ENCODE measurements at regions not wholly inside any gene's neighbourhood (a gene's known extent, or its start where the extent isn't known, plus 50 kb on each side); places are given as distances from the start of the nearest gene placed in this dataset.

DNA sequence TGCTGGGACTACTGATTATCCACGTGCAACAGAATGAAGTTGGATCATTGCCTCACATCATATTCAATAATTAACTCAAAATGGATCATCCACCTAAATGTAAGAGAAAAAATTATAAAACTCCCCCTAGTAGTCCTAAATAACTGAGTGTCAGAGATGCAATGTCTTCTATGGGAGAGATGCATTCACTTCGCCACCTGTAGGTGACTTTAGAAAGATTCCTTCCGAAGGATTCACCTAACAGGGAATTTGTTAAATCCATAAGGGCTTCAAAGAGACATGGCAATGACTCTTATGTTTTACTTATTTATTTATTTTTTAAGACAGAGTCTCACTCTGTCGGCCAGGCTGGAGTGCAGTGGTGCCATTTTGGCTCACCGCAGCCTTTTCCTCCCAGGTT, 526.0 kb downstream of the MTRR start (continued):
- TF ChIP-seq GABPA (IDR thresholded peaks at IDR 0.05; ENCODE audit: borderline replicate concordance, insufficient read depth, low read length) (no peak), EZH2 (IDR thresholded peaks at IDR 0.05; ENCODE audit: low read depth, low read length, severe bottlenecking) (no peak), KDM5A (IDR thresholded peaks at IDR 0.05; ENCODE audit: low read length) (no peak), SP4 (IDR thresholded peaks at IDR 0.05; ENCODE audit: low read length) (no peak), ZNF274 (IDR thresholded peaks at IDR 0.05; ENCODE audit: borderline replicate concordance, extremely low read depth, low read length) (no peak), BRCA1 (IDR thresholded peaks at IDR 0.05; ENCODE audit: low read depth, low read length) (no peak), POLR2AphosphoS5 (IDR thresholded peaks at IDR 0.05; ENCODE audit: low read depth, low read length) (no peak), NRF1 (IDR thresholded peaks at IDR 0.05; ENCODE audit: low read depth, low read length) (no peak), FOSL1 (IDR thresholded peaks at IDR 0.05; ENCODE audit: insufficient read depth, low read depth, low read length) (no peak)

All from H1 (cell line).